GM18508 (cell line): ENCODE measurements at regions not wholly inside any gene's neighbourhood (a gene's known extent, or its start where the extent isn't known, plus 50 kb on each side); places are given as distances from the start of the nearest gene placed in this dataset.
"Not testable (repeated sequence)": the region's sequence is repeated elsewhere in the genome, so short reads cannot be mapped to it uniquely, and the experiment has no call there.

Experiments used
- ATAC-seq: cut with Tn5 transposase; IDR thresholded peaks from one replicate; pipeline ENCODE4 v1.9.1; 2021; ENCODE audit warnings: moderate number of reproducible peaks; ENCODE audit not compliant: insufficient read depth, unreplicated experiment

- no peak for ATAC-seq
Measured at GRCh38 chr3:5348229-5348902, 160.9 kb downstream of the EDEM1 start.

DNA sequence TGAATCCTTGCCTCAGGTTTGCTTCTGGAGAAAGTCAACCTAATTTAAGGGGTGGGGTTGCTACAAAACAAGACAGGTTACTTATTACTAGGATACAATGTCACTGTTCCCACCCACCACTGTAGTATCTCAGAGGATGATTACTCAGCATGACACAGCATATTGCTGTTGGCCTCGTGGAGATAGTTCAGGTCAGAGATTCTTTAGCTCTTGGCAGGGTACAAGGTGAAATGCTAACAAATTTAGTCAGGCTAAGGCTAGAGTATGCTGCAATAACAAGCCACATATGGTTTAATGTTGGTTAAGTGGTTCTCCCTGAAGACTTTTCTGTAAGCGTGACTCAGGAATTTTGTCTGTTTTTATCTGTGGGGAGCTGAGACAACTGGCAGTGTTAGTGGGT is 161.8 kb downstream of the EDEM1 start:
- ATAC-seq = no peak

DNA sequence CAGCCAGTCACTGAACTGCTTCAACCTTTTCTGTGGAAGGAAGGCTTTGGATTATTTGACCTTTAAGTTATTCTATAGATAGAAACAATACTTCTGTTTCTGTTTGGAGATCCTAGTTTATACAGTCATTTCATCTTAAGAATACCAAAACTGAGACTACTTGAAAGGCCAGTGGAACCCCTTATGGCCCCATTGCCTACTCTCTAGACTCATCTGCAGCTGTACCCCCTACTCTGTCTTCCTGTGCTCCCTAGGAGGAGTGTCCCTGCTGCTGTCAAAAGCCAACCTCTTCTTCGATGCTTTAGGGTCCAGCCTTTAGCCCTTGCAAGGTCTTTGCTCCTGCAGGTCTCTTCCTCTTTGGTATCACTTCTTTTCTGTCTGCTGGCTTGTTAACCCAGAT is 169.6 kb downstream of the EDEM1 start:
- ATAC-seq = no peak

DNA sequence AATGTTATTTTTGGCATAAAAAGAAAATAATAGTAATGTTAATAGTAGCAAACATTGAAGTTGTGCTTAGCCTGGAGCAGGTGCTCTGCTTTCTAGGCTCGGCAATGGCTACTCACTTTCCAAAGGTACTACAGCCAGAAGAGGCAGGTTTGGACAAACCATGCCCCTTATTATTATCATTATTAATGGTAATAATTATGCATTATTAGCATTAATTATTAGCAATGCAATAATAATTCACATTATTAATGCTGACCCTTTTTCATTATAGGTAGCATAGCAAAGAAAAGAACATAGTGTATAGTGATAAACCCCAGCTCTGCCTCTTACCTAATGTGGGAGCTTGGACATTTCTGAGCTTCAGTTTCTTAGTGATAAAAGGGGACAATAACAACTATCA is 171.4 kb downstream of the EDEM1 start:
- no peak for ATAC-seq

- ATAC-seq = no peak
Measured at GRCh38 chr3:5360453-5360852, 172.9 kb downstream of the EDEM1 start.

DNA sequence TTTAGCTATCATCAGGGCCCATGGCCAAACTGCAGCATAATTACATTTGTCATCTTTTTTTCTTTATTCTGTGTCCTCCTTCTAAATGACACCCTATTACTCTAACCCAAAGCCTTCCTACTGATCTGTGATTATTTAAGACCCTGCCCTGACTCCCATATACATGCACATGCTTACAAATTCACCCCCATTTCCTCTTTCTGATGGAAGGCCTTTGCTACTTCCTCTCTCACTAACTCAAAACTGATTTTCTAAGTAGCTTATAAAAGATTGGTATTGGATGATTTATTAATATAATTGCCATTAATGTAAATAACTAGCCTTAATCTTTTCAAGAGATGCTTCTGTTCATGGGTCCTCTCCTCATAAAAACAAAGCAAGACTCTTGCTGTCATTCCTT is 179.2 kb downstream of the EDEM1 start:
- no peak for ATAC-seq

DNA sequence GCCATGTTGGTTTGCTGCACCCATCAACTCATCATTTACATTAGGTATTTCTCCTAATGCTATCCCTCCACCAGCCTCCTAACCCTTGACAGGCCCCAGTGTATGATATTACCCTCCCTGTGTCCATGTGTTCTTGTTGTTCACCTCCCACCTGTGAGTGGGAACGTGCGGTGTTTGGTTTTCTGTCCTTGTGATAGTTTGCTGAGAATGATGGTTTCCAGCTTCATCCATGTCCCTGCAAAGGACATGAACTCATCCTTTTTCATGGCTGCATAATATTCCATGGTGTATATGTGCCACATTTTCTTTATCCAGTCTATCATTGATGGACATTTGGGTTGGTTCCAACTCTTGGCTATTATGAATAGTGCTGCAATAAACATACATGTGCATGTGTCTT is 184.0 kb downstream of the EDEM1 start:
- not testable (repeated sequence) for ATAC-seq

DNA sequence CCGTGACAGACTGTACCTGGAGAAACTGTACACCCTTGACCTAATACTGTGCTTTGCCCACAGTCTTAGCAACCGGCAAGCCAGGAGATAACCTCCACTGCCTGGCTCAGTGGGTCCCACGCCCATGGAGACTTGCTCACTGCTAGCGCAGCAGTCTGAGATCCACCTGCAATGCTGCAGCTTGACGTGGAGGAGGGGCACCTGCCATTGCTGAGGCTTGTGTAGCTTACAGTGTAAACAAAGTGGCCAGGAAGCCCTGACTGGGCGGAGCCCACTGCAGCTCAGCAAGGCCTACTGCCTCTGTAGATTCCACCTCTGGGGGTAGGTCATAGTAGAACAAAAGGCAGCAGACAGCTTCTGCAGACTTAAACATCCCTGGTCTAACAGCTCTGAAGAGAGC is 189.3 kb downstream of the EDEM1 start:
- no peak for ATAC-seq

DNA sequence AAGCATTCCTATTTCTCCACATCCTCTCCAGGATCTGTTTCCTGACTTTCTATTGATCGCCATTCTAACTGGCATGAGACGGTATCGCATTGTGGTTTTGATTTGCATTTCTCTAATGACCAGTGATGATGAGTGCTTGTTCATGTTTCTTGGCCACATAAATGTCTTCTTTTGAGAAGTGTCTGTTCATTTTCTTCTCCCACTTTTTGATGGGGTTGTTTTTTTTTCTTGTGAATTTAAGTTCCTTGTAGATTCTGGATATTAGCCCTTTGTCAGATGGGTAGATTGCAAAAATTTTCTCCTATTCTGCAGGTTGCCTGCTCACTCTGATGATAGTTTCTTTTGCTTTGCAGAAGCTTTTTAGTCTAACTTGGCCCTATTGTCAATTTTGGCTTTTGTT is 191.8 kb downstream of the EDEM1 start:
- not testable (repeated sequence) for ATAC-seq

DNA sequence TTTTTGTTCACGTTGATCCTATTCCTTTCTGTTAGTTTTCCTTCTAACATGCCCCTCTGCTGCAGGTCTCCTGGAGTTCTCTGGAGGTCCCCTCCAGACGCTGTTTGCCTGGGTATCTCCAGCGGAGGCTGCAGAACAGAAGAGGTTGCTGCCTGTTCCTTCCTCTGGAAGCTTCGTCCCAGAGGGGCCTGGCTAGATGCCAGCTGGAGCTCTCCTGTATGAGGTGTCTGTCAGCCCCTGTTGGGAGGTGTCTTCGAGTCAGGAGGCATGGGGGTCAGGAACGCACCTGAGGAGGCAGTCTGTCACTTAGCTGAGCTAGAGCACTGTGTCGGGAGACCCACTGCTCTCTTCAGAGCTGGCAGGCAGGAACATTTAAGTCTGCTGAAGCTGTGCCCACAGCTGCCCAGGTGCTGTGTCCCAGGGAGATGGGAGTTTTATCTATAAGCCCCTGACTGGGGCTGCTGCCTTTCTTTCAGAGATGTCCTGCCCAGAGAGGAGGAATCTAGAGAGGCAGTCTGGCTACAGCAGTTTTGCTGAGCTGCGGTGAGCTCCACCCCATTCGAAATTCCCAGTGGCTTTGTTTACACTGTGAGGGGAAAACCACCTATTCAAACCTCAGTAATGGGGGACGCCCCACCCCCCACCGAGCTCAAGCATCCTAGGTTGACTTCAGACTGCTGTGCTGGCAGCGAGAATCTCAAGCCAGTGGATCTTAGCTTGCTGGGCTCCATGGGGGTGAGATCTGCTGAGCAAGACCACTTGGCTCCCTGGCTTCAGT is 196.2 kb downstream of the EDEM1 start:
- ATAC-seq = not testable (repeated sequence)

DNA sequence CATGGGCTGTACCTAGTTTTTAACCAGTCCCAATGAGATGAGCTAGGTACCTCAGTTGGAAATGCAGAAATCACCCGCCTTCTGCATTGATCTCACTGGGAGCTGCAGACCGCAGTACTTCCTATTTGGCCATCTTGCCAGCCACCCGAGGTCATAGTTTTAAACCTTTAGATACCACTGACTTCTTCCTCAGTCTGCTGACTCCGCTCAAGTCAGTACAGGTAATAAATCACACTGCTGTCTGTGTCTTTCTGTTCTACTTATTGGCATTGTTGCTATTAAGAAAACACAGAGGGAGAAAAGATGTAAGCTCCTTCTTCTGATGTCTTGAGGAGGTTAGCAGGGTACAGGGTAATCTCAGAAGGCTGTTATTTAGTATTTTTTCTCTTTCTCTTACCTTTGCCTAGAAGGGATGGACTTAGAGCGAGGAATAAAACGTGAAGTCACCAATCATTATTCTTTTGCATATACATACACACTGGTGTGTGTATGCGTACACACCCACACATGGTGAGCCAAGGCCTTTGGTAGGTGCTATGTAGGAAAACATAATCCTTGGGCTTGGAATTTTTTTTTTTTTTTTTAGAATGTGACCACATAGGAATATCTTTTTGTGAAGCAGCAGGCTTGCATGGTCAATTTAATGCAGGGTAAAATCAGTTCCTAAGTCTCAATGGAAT is 197.2 kb downstream of the EDEM1 start:
- ATAC-seq = no peak

- no peak for ATAC-seq
Measured at GRCh38 chr3:5388091-5388490, 200.6 kb downstream of the EDEM1 start.

GRCh38 chr3:5389057-5389456 is 201.6 kb downstream of the EDEM1 start:
- no peak for ATAC-seq

GRCh38 chr3:5390221-5390620 is 202.7 kb downstream of the EDEM1 start:
- peak; percentile 48 for ATAC-seq

DNA sequence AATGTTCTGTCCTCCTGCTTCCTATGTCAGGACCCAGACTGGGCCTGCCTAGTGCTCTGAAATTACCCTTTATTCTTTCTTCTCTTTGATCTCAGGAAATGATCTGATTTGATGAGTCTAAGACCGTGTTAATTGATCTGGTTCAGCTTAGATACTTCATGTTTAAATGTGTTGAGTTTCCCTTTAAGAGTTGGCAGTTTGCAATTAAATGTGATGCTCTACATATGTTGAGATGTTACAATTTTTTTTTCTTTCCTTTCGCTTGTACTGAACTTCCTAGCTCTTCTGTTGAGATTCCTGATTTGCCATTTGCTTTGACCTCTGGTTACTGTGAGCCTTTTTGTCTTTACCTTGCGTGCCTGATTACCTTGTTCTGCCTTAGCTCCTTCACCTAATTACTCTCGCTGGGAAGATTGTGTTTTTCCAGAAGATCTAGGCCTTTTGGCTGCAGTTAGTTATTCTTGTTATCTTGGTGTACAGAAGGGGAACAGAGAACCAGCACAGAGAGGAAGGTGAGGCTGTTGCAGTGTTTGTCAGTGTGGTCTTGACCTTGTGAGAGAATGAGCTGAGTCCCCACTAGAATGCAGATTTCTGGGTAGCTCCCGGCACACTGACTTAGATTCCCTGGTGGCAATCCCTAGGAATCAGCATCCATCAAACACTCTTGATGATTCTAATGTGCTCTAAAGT is 203.6 kb downstream of the EDEM1 start:
- ATAC-seq = no peak

DNA sequence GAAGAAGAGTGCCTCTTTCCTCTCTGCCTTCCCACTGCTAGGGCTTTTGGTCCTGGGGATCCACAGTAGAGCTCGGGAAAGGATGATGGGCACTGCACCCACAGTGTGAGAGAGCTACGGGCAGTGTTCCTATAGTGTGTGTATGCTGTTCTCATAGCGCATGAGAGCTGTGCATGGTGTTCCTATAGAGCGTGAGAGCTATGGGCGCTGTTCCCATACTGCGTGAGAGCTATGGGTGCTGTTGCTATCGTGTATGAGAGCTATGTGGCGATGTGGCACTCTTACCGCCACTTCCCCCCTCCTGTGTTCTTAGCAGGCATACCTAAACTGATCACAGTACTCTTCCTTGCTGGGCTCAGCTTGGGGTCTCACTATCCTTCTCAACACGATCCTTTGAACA is 213.5 kb downstream of the EDEM1 start:
- ATAC-seq = no peak

DNA sequence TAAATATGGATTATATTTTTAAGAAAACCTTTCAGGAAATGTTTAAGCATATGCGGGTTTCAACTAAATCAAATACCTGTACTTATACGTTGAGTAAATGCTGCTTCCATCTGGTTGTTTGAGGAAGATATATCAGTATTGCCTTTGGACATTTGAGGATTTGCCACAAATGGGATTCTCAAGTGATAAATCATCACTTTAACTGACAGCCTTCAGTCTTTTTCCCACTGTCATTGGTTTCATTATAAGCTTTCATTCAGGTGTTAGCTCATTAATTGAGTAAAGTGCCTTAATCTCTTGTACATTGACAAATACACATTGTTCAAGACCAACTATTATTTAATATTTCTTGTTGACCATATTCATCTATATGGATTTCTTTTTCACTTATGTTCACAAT is 217.2 kb downstream of the EDEM1 start:
- ATAC-seq = no peak

DNA sequence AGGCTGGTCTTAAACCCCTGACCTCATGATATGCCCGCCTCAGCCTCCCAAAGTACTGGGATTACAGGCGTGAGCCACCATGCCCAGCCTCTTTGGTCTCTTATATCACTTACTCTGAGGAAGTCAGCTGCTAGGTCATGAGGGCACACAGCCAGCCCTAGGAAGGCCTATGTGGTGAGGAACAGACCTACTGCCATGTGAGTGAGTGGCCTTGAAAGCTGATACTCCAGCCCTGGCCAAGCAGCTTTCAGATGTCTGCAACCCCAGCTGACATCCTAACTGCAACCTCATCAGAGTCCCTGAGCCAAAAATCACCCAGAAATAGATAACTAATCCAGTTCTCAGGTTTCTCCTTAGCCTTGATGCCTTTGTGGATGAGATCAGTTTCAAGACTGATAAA is 224.3 kb downstream of the EDEM1 start:
- no peak for ATAC-seq

GRCh38 chr3:5423076-5423475 is 235.6 kb downstream of the EDEM1 start:
- no peak for ATAC-seq

DNA sequence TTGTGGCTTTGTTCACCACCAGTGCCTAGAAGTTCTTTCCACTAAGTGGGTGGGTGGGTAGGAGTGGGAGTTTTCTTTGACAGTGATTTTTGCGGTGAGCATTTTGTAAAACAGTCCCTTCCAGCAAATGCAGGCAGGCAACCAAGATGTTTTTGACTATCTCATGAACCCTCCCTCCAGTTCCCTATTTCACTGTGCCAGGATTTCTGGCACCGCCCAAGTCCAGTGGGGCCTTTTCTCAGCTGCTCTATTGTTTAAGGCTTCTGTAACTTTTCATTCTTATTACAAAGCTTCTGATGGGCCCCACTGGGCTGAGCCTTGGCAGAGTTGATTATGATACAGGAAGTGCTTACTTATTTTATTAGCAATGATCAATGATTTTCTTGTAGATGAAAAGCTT is 236.0 kb downstream of the EDEM1 start:
- no peak for ATAC-seq

GRCh38 chr3:5425371-5425770 is 237.9 kb downstream of the EDEM1 start:
- no peak for ATAC-seq
